Keratinocyte (primary cell): ENCODE measurements at regions not wholly inside any gene's neighbourhood (a gene's known extent, or its start where the extent isn't known, plus 50 kb on each side); places are given as distances from the start of the nearest gene placed in this dataset.
A peak's percentile ranks its signal among the peaks of the same experiment; 100 is the strongest.
"Not testable (repeated sequence)": the region's sequence is repeated elsewhere in the genome, so short reads cannot be mapped to it uniquely, and the experiment has no call there.

Source experiments
- DNase-seq: peaks from one replicate; pipeline ENCODE4 v3.0.0-alpha.2; 2011; ENCODE audit warnings: low read depth, missing footprints, low spot score
- FAIRE-seq: peaks from 2 replicates; lab custom pipeline; 2011; peaks lifted over from hg19 to GRCh38; lab: Jason Lieb, UNC
- H2AFZ ChIP-seq: 2 replicates; pipeline ENCODE4 v1.6.0; 2012; ENCODE audit warnings: low read length, control low read depth, inconsistent platforms; ENCODE audit not compliant: control insufficient read depth
- H3K27ac ChIP-seq: 2 replicates; pipeline ENCODE4 v1.5.1; 2011; ENCODE audit warnings: low read length; ENCODE audit not compliant: control insufficient read depth, insufficient read depth
- H3K27me3 ChIP-seq: 3 replicates; pipeline ENCODE4 v1.6.0; 2011; ENCODE audit warnings: low read length; ENCODE audit not compliant: control insufficient read depth, insufficient read depth; ENCODE audit errors: extremely low read depth
- H3K36me3 ChIP-seq, 2 experiments: 2 replicates in 1 of 2; 3 replicates in 1 of 2; pipeline ENCODE4 v1.5.1; 2011; ENCODE audit warnings: low read length in 2 of 2, mild to moderate bottlenecking in 1 of 2; ENCODE audit not compliant: control insufficient read depth in 2 of 2, insufficient read depth in 2 of 2; ENCODE audit errors: extremely low read depth in 1 of 2
- H3K4me1 ChIP-seq: 3 replicates; pipeline ENCODE4 v1.5.1; 2011; ENCODE audit warnings: low read length; ENCODE audit not compliant: control insufficient read depth, insufficient read depth; ENCODE audit errors: extremely low read depth
- H3K4me2 ChIP-seq: 3 replicates; pipeline ENCODE4 v1.6.0; 2011; ENCODE audit warnings: low read depth, low read length; ENCODE audit not compliant: control insufficient read depth, insufficient read depth; ENCODE audit errors: extremely low read depth
- H3K4me3 ChIP-seq, 3 experiments: fragments of 200-600 bp in 1 of 3; sonication (generic) in 1 of 3; 2 replicates in 2 of 3; 3 replicates in 1 of 3; pipeline ENCODE4 v1.5.1; 2011 to 2016; ENCODE audit warnings: low read length in 3 of 3, mild to moderate bottlenecking in 3 of 3, control low read depth in 2 of 3, inconsistent platforms in 1 of 3, low read depth in 1 of 3, mixed read lengths in 1 of 3, mixed run types in 1 of 3, moderate library complexity in 1 of 3; ENCODE audit not compliant: control insufficient read depth in 2 of 3, insufficient read depth in 2 of 3; ENCODE audit errors: extremely low read depth in 1 of 3
- H3K79me2 ChIP-seq: 2 replicates; pipeline ENCODE4 v1.6.0; 2012; ENCODE audit warnings: low read length; ENCODE audit not compliant: control insufficient read depth, insufficient read depth
- H3K9ac ChIP-seq: 3 replicates; pipeline ENCODE4 v1.6.0; 2011; ENCODE audit warnings: low read length; ENCODE audit not compliant: control insufficient read depth, insufficient read depth; ENCODE audit errors: extremely low read depth
- H3K9me1 ChIP-seq: 3 replicates; pipeline ENCODE4 v1.6.0; 2011; ENCODE audit warnings: low read length; ENCODE audit not compliant: control insufficient read depth, insufficient read depth; ENCODE audit errors: extremely low read depth
- H3K9me3 ChIP-seq: 2 replicates; pipeline ENCODE4 v1.5.1; 2012; ENCODE audit warnings: low read depth, low read length; ENCODE audit not compliant: control insufficient read depth
- H4K20me1 ChIP-seq: 3 replicates; pipeline ENCODE4 v1.6.0; 2011; ENCODE audit warnings: low read length; ENCODE audit not compliant: control insufficient read depth, insufficient read depth; ENCODE audit errors: extremely low read depth
- dilution Hi-C: fragments of 300-500 bp; cut with MboI; formaldehyde crosslinking; loops from one replicate; pipeline ENCODE4 v1.7.0; 2020; ENCODE audit warnings: low sequenced_read_pairs; ENCODE audit not compliant: extremely low pct_ligation_motif_present

DNA sequence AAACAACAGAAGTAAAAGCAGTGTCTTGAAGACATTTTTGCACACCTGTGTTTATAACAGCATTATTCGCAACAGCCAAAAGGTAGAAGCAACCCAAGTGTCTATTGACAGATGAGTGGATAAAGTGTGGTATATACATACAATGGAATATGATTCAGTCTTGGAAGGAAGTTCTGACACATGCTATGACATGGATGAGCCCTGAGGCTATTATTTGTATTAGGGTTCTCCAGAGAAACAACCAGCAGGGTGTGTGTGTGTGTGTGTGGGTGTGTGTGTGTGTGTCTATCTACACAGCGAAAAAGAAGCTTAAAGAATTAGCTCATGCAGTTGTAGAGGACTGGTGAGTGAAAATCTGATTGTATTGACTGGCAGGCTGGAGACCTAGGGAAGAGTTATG is 153.7 kb downstream of the KLRB1 start:
- H3K9me1 ChIP-seq, H4K20me1 ChIP-seq, H3K4me1 ChIP-seq, H3K79me2 ChIP-seq, dilution Hi-C loops, H3K4me2 ChIP-seq, H3K27me3 ChIP-seq, H3K9me3 ChIP-seq, H2AFZ ChIP-seq, H3K36me3 ChIP-seq, H3K9ac ChIP-seq, H3K4me3 ChIP-seq: not testable (repeated sequence)
- peak; percentile 71 for FAIRE-seq
- peak; percentile 57 for DNase-seq
- peak overlapping the region; percentile 57 for H3K27ac ChIP-seq

DNA sequence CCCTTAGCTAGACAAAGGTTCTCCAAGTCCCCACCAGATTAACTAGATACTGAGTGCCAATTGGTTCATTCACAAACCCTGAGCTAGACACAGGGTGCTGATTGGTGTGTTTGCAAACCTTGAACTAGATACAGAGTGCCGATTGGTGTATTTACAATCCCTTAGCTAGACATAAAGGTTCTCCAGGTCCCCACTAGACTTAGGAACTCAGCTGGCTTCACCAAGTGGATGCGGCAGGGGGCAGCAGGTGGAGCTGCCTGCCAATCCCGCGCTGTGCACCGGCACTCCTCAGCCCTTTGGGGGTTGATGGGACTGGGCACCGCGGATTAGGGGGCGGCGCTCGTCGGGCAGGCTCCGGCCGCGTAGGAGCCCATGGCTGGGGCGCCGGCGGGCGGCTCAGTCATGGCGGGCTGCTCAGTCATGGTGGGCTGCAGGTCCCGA is 157.6 kb downstream of the KLRB1 start:
- dilution Hi-C loops, H3K9me1 ChIP-seq, H3K36me3 ChIP-seq, H3K4me2 ChIP-seq, FAIRE-seq, H4K20me1 ChIP-seq, H2AFZ ChIP-seq, H3K9me3 ChIP-seq, H3K4me1 ChIP-seq, H3K27ac ChIP-seq, H3K9ac ChIP-seq, H3K27me3 ChIP-seq, H3K4me3 ChIP-seq, DNase-seq, H3K79me2 ChIP-seq: not testable (repeated sequence)

DNA sequence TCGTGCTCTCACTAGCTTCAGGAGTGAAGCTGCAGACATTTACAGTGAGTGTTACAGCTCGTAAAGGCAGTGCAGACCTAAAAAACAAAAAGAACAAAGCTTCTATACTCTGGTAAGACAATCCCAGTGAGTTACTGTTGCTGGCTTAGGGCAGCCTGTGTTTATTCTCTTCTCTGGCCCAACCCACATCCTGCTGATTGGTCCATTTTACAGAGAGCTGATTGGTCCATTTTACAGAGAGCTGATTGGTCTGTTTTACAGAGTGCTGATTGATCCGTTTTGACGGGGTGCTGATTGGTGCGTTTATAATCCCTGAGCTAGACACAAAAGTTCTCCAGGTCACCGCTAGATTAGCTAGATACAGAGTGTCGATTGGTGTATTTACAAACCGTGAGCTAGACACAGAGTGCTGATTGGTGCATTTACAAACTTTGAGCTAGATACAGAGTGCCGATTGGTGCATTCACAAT is 158.0 kb downstream of the KLRB1 start:
- H4K20me1 ChIP-seq, H2AFZ ChIP-seq, H3K9ac ChIP-seq, H3K4me3 ChIP-seq, H3K4me1 ChIP-seq, FAIRE-seq, H3K27ac ChIP-seq, H3K9me1 ChIP-seq, H3K79me2 ChIP-seq, H3K27me3 ChIP-seq, DNase-seq, H3K4me2 ChIP-seq, dilution Hi-C loops, H3K36me3 ChIP-seq, H3K9me3 ChIP-seq: not testable (repeated sequence)
